ENCODE measurements at regions not wholly inside any gene's neighbourhood (a gene's known extent, or its start where the extent isn't known, plus 50 kb on each side); places are given as distances from the start of the nearest gene placed in this dataset.

GRCh38 chr10:130466271-130466997, 330.2 kb downstream of the GLRX3 start:
- H3K27me3 ChIP-seq = no peaks in the 10 kb centered on the region
- H3K4me3 ChIP-seq = no peak overlapping the region
- TF ChIP-seq, protein P1, sequence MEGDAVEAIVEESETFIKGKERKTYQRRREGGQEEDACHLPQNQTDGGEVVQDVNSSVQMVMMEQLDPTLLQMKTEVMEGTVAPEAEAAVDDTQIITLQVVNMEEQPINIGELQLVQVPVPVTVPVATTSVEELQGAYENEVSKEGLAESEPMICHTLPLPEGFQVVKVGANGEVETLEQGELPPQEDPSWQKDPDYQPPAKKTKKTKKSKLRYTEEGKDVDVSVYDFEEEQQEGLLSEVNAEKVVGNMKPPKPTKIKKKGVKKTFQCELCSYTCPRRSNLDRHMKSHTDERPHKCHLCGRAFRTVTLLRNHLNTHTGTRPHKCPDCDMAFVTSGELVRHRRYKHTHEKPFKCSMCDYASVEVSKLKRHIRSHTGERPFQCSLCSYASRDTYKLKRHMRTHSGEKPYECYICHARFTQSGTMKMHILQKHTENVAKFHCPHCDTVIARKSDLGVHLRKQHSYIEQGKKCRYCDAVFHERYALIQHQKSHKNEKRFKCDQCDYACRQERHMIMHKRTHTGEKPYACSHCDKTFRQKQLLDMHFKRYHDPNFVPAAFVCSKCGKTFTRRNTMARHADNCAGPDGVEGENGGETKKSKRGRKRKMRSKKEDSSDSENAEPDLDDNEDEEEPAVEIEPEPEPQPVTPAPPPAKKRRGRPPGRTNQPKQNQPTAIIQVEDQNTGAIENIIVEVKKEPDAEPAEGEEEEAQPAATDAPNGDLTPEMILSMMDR (IDR thresholded peaks at IDR 0.05) = no peak
- TF ChIP-seq POLR2A (IDR thresholded peaks at IDR 0.05) = no peak
- no peak for ATAC-seq
- intact Hi-C loops (cut with DNase I) = no loop called here
- H3K27ac ChIP-seq = no peak overlapping the region
- H3K9me3 ChIP-seq = no peaks in the 10 kb centered on the region
- H3K36me3 ChIP-seq = no peaks in the 10 kb centered on the region
- WGBS (ENCODE audit: insufficient coverage, low coverage, low lambda C conversion rate, missing lambda C conversion rate) = 75% methylated on average over 11 of the region's 12 CpGs
- no peaks in the 10 kb centered on the region for H3K4me1 ChIP-seq
- no peak for DNase-seq

DNA sequence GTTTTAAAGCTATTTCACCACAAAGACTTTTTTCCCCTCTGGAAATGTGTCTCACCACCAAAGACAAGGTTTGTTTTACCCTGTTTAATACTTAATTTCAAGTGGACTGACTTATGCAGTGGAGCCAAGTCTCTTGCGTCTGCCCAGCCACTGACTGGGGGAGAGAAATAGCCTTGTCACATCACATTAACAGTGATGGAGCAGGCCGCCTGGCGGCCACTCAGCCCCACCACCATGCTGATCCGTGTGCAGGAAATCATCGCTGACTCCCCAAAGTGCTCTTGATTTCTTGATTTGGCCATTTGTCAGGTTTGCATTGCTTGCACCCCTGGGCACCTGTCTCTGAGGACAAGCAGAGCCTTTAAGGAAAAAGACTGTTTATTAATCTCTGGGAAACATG, 334.1 kb downstream of the GLRX3 start:
- H3K27ac ChIP-seq = no peak overlapping the region
- intact Hi-C loops (cut with DNase I) = no loop called here
- no peak for TF ChIP-seq POLR2A (IDR thresholded peaks at IDR 0.05)
- TF ChIP-seq, protein P1 (IDR thresholded peaks at IDR 0.05) = no peak
- H3K9me3 ChIP-seq = no peaks in the 10 kb centered on the region
- H3K4me1 ChIP-seq = no peaks in the 10 kb centered on the region
- H3K4me3 ChIP-seq = no peak overlapping the region
- no peaks in the 10 kb centered on the region for H3K36me3 ChIP-seq
- H3K27me3 ChIP-seq = no peaks in the 10 kb centered on the region
- no peak for DNase-seq
- ATAC-seq = no peak
- WGBS (ENCODE audit: insufficient coverage, low coverage, low lambda C conversion rate, missing lambda C conversion rate) = 69% methylated on average over 5 of the region's 5 CpGs

DNA sequence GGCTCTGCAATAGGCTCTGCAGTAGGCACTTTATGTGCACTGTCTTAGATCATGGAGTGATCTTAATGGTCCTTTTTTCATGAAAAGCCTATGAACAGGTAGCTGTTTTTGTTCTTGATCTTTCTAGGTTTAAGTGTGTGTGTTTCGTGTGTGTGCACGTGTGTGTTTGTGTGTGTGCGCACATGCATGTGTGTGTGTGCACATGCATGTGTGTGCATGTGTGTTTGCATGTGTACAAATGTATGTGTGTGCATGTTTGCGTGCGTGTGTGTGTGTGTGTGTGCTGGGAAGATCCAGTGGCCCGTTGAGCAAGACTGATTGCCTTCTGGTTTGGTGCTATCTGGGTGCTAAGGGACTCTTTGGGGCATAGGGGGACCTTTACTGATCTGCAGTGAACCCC, 334.8 kb downstream of the GLRX3 start:
- TF ChIP-seq, protein P1 (IDR thresholded peaks at IDR 0.05) = no peak
- no peak for TF ChIP-seq POLR2A (IDR thresholded peaks at IDR 0.05)
- H3K4me3 ChIP-seq = no peak overlapping the region
- ATAC-seq (no peak), DNase-seq (no peak)
- no peaks in the 10 kb centered on the region for H3K36me3 ChIP-seq
- intact Hi-C loops (cut with DNase I) = no loop called here
- no peaks in the 10 kb centered on the region for H3K9me3 ChIP-seq
- no peaks in the 10 kb centered on the region for H3K4me1 ChIP-seq
- no peak overlapping the region for H3K27ac ChIP-seq
- no peaks in the 10 kb centered on the region for H3K27me3 ChIP-seq
- WGBS (ENCODE audit: insufficient coverage, low coverage, low lambda C conversion rate, missing lambda C conversion rate) = 82% methylated on average over 3 of the region's 6 CpGs

DNA sequence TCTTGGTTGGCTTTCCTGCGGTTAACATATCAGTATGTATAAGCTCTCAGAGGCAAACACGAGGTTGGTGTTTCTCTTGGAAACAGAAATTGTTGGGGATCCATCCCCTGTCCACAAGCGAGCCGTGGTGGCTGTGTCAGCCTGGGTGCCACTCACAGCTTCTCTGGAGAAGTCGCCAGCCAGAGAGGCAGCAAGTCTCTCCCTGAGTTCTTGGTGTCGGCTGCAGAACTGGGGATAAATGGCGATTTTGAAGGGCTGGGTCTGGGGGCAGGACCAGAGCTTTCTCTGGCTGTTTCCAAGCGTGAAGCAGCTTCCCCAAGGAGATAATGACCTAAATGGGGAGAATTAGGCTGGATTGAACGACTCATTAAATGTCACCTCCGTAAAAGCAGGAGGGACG, 335.3 kb downstream of the GLRX3 start:
- no peak overlapping the region for H3K4me3 ChIP-seq
- H3K36me3 ChIP-seq = no peaks in the 10 kb centered on the region
- no peaks in the 10 kb centered on the region for H3K9me3 ChIP-seq
- intact Hi-C loops (cut with DNase I) = no loop called here
- no peak overlapping the region for H3K27ac ChIP-seq
- ATAC-seq (no peak), DNase-seq (peak in 1 of 3 donors; percentile 21)
- no peaks in the 10 kb centered on the region for H3K27me3 ChIP-seq
- TF ChIP-seq, protein P1 (IDR thresholded peaks at IDR 0.05) = no peak
- no peak for TF ChIP-seq POLR2A (IDR thresholded peaks at IDR 0.05)
- no peaks in the 10 kb centered on the region for H3K4me1 ChIP-seq
- 28% methylated on average over 7 of the region's 11 CpGs for WGBS (ENCODE audit: insufficient coverage, low coverage, low lambda C conversion rate, missing lambda C conversion rate)

Measured in right lobe of liver (tissue), 6 donors.